ES-I3 (cell line): ENCODE measurements at regions not wholly inside any gene's neighbourhood (a gene's known extent, or its start where the extent isn't known, plus 50 kb on each side); places are given as distances from the start of the nearest gene placed in this dataset.
"Not testable (repeated sequence)": the region's sequence is repeated elsewhere in the genome, so short reads cannot be mapped to it uniquely, and the experiment has no call there.

ENCODE experiments used
- H3K36me3 ChIP-seq: 2 replicates; pipeline ENCODE4 v1.6.1; 2013; ENCODE audit warnings: mild to moderate bottlenecking, low read length, control low read depth, moderate library complexity; ENCODE audit not compliant: insufficient read depth
- H3K4me1 ChIP-seq: 2 replicates; pipeline ENCODE4 v1.6.1; 2013; ENCODE audit warnings: mild to moderate bottlenecking, control low read depth, low read length; ENCODE audit not compliant: insufficient read depth
- H3K9ac ChIP-seq: 2 replicates; pipeline ENCODE4 v1.6.1; 2013; ENCODE audit warnings: low read depth, mild to moderate bottlenecking, low read length, moderate library complexity
- H3K9me3 ChIP-seq: 2 replicates; pipeline ENCODE4 v1.6.1; 2013; ENCODE audit warnings: mild to moderate bottlenecking, low read length, moderate library complexity; ENCODE audit not compliant: control insufficient read depth, insufficient read depth

DNA sequence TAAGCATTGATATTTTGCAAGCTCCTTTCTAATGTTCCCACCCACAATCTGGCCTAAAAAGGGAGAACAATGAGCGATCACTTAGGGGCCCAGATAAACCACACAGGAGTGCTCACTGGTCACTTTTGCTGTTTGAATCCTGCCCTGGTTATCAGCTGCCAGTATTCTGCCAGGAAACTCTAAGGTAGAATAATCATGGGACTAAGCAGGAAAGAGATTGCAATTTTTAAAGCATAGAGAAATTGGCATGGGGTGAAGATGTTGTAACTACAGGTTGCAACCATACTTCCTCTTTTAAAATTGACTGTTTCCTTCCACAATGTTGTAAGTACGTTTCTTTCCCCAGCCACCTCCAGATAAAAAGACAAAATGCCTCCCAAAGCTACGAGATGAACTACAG, 251.2 kb upstream of the CDH11 start:
- H3K9ac ChIP-seq, result no peak overlapping the region

DNA sequence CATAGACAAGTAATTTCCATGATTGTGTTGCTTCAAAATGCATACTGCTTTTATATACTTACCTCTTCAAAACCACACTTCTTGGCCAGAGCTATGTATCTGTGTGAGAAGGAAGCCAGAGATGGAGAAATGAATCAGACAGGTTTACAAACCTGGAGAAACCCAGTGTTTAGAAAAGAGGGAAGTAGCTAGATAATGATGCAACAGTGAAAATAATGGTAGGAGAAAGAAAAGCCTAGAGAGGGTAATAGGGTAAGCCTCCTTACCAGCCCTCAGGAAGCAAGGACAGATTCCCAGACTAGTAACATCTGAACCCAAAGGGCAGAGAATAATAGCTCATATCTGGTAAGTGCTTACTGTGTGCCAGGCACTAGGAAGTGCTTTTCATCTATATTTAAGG, 250.3 kb upstream of the CDH11 start:
- peaks cover 4% of the 10 kb centered on the region; the same call in 1 of the 2 replicates for H3K9me3 ChIP-seq
- H3K4me1 ChIP-seq, result peaks cover 8% of the 10 kb centered on the region; the same call in 1 of the 2 replicates
- no peaks in the 10 kb centered on the region for H3K36me3 ChIP-seq
- no peak overlapping the region for H3K9ac ChIP-seq

More for the DNA sequence above, 251.2 kb upstream of the CDH11 start:
- Histone ChIP-seq H3K4me1 (peaks cover 8% of the 10 kb centered on the region; the same call in 1 of the 2 replicates), H3K9me3 (peaks cover 3% of the 10 kb centered on the region; the same call in 1 of the 2 replicates), H3K36me3 (no peaks in the 10 kb centered on the region)

DNA sequence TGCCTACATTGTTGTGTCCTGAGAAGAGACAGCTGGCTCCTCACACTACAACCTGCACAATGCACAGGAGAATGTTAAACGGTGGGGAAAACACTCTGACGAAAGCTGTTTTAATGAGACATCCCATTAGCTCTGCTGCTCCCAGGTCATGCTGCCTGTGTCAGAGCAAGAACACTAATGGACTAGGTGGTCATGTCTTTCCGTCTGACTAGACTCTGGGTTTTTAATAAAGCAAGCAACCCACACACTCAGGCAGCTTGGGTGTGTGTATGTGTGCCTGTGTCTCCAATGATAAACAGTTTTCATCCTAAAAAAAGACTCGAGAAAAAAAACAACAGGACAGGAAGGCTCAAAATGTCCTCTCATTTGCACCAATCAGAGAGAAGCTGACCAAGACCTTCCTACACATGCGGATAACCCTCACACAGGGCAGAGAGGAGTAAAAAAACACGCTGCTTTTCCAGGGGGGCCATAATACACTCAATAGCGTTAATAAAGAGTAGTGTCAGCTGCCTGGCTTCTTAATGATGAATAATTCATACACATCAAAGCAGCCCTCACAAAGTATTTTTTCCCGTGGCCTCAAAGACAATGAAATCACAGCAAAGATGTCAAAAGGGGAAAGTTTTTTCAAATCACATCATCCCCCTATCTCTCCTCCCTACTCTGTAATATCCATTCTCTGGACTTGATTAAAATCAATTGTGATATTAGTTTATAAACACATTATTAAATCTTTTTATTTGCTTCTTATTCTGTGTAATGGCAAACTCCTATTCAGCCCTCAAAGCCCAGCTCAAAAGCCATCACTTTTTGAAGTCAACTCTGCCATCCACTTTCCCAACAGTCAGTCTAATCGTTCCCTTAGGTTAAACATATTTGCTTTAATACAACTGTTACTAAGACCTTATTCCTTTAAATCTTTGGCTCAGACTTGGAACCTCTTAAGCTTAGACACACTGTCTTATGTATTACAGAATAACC, 244.2 kb upstream of the CDH11 start:
- Histone ChIP-seq H3K9me3 (peaks cover 4% of the 10 kb centered on the region; the same call in 1 of the 2 replicates), H3K36me3 (no peaks in the 10 kb centered on the region), H3K4me1 (no peaks in the 10 kb centered on the region), H3K9ac (no peak overlapping the region)

DNA sequence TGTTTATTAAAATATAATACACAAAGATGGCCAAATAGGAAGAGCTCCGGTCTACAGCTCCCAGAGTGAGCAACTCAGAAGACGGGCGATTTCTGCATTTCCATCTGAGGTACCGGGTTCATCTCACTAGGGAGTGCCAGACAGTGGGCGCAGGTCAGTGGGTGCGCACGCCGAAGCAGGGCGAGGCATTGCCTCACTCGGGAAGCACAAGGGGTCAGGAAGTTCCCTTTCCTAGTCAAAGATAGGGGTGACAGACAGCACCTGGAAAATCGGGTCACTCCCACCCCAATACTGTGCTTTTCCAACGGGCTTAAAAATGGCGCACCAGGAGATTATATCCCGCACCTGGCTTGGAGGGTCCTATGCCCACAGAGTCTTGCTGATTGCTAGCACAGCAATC, 234.9 kb upstream of the CDH11 start:
- not testable (repeated sequence) for H3K9ac ChIP-seq, H3K9me3 ChIP-seq, H3K36me3 ChIP-seq, H3K4me1 ChIP-seq

DNA sequence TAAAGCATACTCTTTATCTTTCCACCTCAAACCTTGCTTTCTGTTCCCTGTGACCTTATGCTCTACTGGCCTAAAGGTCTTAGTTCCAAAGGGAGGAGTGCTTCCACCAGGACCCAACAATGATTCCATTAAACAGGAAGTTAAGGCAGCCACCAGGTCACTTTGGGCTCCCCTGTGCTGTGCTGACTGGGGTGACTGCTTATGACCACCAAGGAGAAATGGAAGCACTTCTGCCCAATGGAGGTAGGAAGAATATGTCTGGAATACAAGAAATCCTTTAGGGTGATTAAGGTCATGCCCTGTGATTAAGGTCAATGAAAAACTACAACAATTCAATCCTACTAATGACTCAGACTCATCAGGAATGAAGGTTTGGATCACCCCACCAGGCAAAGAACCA, 233.8 kb upstream of the CDH11 start:
- Histone ChIP-seq H3K9me3 (peaks cover 7% of the 10 kb centered on the region; the same call in 1 of the 2 replicates), H3K9ac (no peak overlapping the region), H3K36me3 (no peaks in the 10 kb centered on the region), H3K4me1 (no peaks in the 10 kb centered on the region)

DNA sequence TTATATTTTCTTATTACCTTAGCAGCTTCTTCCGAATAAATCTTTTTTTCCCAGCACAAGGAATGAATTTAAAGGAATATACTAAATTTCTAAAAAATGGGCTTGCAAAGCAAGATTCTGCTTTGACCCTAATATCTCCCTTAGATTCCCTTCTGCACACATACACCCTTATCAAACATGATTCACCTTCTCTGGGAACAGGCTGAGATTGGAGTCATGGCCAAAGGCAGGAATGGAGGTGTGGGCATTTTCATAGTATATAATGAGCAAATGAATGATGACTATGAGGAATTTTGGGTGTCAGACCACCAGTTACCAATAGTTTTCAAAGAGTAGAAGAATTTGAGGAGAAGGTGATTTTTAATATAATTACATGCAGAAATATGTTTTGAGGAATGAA, 231.3 kb upstream of the CDH11 start:
- H3K36me3 ChIP-seq, result no peaks in the 10 kb centered on the region
- H3K4me1 ChIP-seq, result no peaks in the 10 kb centered on the region
- peaks cover 7% of the 10 kb centered on the region; the same call in 1 of the 2 replicates for H3K9me3 ChIP-seq
- H3K9ac ChIP-seq, result no peak overlapping the region

DNA sequence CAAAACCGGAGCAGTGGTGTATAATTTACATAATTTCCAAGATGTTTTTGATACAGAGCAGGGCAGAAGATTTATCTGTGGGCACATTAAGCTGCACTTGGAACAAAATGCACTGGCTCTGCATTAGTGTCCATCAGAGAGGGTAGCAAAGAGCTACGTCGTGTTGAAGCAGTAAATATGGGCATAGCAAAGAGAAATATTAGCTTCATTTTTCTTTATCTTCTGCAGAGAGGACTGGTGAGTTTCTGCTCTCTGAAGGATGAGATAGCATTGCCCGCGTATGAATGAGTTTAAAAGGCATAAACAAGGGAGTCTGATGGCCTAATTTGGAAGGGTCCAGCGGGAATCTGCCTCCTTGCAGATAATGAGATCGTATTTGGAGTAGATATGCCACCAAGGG, 227.8 kb upstream of the CDH11 start:
- Histone ChIP-seq H3K9ac (no peak overlapping the region), H3K4me1 (no peaks in the 10 kb centered on the region), H3K36me3 (no peaks in the 10 kb centered on the region), H3K9me3 (no peaks in the 10 kb centered on the region)

DNA sequence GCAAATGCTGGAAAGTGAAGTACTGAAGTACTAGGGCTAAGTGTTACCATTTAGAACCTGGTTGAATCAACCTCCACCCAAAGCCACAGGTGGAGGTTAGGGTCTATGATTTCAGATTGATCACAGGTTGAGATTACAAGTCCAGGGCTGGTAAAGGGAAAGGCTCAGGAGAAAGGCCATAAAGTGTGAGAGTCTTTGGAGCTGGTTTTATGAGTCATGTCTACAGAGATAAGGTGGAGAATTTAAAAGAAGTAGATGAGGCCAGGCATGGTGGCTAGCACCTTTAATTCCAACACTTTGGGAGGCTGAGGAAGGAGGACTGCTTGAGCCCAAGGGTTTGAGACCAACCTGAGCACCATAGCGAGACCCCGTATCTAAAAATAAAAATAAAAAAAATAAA, 221.7 kb upstream of the CDH11 start:
- Histone ChIP-seq H3K4me1 (no peaks in the 10 kb centered on the region), H3K9ac (no peak overlapping the region), H3K36me3 (no peaks in the 10 kb centered on the region), H3K9me3 (no peaks in the 10 kb centered on the region)

DNA sequence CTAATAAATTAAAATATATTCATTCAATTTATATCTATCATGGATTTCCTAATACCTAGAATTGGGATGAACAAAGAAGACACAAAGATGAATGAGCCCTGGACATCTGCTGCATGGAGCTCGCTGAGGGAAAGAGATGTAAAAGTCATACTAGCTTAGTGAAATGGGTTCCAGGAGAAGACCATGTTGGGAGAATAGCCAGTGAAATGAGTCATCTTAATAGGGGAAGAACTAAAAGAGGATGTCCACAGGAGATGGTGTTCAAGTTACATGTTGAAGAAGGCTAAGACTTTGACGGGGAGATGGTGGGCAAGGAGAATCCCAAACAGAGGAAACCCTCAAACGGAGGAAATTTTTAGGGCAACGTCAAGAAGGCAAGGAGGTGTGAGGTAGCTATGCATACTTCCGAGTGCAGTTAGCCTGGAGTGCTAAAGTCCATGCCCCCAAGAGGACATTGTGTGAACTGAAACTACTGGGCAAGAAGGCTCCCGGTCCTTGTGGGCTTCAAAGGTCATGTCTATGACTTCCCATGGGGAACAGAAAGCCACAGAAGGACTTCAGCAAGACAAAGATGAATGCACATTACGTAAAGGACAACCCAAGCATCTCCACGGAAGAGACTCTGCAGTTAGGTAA, 220.5 kb upstream of the CDH11 start:
- no peaks in the 10 kb centered on the region for H3K9me3 ChIP-seq

DNA sequence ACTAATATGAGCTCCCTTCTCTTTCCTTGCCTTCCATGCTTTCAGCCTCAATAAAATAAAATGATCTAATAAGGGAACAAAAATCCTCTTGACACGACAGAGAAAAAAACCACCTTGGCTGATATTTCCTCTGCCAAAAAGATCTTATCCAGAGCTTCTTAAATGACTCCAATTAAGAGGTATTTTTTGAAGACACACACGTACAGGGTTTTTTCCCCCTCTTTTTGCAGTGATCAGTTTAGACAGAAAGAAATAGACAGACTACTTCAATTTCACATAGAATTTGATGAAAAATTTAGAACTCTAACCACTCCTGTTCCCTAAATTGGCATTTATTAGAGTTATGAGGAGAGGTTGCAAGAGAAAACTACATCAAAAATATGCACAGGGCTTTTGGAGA, 217.2 kb upstream of the CDH11 start:
- Histone ChIP-seq H3K9me3 (no peaks in the 10 kb centered on the region), H3K4me1 (peaks cover 10% of the 10 kb centered on the region), H3K9ac (no peak overlapping the region), H3K36me3 (no peaks in the 10 kb centered on the region)

More for the DNA sequence above, 220.5 kb upstream of the CDH11 start:
- no peaks in the 10 kb centered on the region for H3K36me3 ChIP-seq
- no peaks in the 10 kb centered on the region for H3K4me1 ChIP-seq
- H3K9ac ChIP-seq, result no peak overlapping the region

DNA sequence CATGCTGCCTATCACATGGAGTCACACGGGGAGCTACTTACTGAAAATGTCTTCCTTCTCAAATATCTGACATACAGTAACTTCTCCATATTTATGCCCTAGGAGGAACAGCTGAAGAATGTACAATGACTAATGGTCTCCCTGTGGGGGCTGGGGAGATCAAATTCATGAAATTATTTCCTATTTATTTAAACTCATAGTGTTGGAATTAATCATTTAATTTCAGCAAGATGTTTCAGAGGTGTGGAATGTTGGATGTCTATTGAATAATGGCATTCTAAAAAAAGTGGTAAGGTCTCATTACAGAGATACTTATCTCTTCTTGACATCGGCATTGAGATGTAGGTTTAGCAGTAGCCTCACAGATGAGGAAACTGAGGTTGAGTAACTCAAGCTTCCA, 214.3 kb upstream of the CDH11 start:
- no peaks in the 10 kb centered on the region for H3K9me3 ChIP-seq
- no peaks in the 10 kb centered on the region for H3K36me3 ChIP-seq
- H3K9ac ChIP-seq, result no peak overlapping the region
- H3K4me1 ChIP-seq, result peaks cover 11% of the 10 kb centered on the region

DNA sequence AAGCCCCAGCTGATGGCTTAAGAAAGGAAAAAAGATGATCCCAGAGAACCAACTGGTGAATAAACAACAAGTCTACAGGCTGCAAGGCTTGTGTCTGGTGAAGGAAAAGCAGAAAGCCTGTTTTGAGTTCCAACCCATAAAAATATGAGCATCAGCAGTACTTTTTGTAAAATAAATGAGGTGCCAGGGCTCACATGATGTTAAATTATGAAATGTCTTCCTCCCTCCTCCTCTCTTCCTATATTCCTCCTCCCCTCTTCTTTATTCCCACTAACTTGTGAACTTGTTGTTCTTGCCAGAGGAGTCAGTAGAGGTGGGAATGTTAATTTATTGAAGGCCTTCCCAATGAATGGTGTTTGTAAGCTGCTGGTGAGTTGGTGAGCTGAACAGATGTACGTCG, 212.2 kb upstream of the CDH11 start:
- Histone ChIP-seq H3K36me3 (no peaks in the 10 kb centered on the region), H3K9me3 (no peaks in the 10 kb centered on the region), H3K9ac (no peak overlapping the region), H3K4me1 (peaks cover 11% of the 10 kb centered on the region)

DNA sequence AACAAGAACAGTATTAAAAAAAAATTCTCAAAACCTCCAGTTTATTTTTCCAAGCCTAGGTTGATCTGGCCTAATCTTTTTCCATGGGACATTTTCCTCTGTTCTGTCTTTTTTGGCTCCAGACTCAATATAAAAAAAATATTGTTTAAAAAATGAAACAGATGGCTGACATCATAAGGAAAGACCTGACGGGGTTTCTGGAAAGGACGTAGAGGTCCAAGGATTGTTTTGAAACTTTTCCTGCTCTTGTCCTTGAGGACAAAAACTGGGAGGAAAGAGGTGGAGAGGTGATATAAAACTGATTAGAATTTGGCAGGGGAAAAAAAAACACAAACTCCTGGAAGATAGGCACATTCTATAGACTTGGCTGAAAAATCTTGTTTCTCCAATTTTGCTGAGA, 211.4 kb upstream of the CDH11 start:
- H3K9me3 ChIP-seq, result no peaks in the 10 kb centered on the region
- H3K4me1 ChIP-seq, result peaks cover 11% of the 10 kb centered on the region
- no peak overlapping the region for H3K9ac ChIP-seq
- no peaks in the 10 kb centered on the region for H3K36me3 ChIP-seq

DNA sequence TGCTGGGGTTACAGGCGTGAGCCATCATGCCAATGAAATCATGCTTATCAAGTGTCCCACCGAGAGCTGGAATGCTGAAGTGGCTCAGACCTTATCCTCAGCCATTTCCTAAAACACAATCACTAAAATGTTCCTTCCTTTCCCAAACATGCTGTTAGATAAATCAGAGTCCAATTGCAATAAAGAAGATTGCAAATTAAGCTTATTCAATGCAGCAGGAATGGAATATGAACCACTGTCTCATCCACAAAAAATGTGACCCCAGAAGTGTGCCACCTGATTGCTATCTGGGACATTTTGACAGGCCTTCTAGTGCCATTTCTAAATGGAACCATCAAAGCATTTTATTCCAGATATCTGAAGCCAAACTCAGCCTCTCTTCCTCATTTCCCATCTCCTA, 205.5 kb upstream of the CDH11 start:
- H3K9ac ChIP-seq, result no peak overlapping the region
- H3K36me3 ChIP-seq, result no peaks in the 10 kb centered on the region
- no peaks in the 10 kb centered on the region for H3K9me3 ChIP-seq
- no peaks in the 10 kb centered on the region for H3K4me1 ChIP-seq
